Trophoblast cell (in vitro differentiated cells and primary cell): ENCODE measurements at regions not wholly inside any gene's neighbourhood (a gene's known extent, or its start where the extent isn't known, plus 50 kb on each side); places are given as distances from the start of the nearest gene placed in this dataset.
"Not testable (repeated sequence)": the region's sequence is repeated elsewhere in the genome, so short reads cannot be mapped to it uniquely, and the experiment has no call there.

Source experiments
- DNase-seq, 2 donors: peaks; one replicate each; pipeline ENCODE4 v3.0.0-alpha.2; 2016
- H2AFZ ChIP-seq: 2 replicates; pipeline ENCODE4 v1.6.1; 2013; ENCODE audit warnings: low read length, moderate library complexity, mild to moderate bottlenecking; ENCODE audit not compliant: insufficient read depth, poor library complexity
- H2AK5ac ChIP-seq: 2 replicates; pipeline ENCODE4 v1.6.1; 2013; ENCODE audit warnings: mild to moderate bottlenecking, low read length
- H2BK120ac ChIP-seq: 2 replicates; pipeline ENCODE4 v1.6.1; 2013; ENCODE audit warnings: low read length, mild to moderate bottlenecking, moderate library complexity; ENCODE audit not compliant: insufficient read depth, poor library complexity
- H2BK12ac ChIP-seq: 2 replicates; pipeline ENCODE4 v1.6.1; 2013; ENCODE audit warnings: mild to moderate bottlenecking, low read length, moderate library complexity
- H2BK5ac ChIP-seq: 2 replicates; pipeline ENCODE4 v1.6.1; 2013; ENCODE audit warnings: low read length, low read depth, moderate library complexity, mild to moderate bottlenecking; ENCODE audit not compliant: poor library complexity
- H3K14ac ChIP-seq: 2 replicates; pipeline ENCODE4 v1.6.1; 2013; ENCODE audit warnings: mild to moderate bottlenecking, low read length
- H3K18ac ChIP-seq: 2 replicates; pipeline ENCODE4 v1.6.1; 2013; ENCODE audit warnings: mild to moderate bottlenecking, low read length
- H3K23ac ChIP-seq: 2 replicates; pipeline ENCODE4 v1.6.1; 2013; ENCODE audit warnings: low read length
- H3K27ac ChIP-seq: 2 replicates; pipeline ENCODE4 v1.5.1; 2013; ENCODE audit warnings: low read depth, mild to moderate bottlenecking, inconsistent platforms, low read length, moderate library complexity
- H3K27me3 ChIP-seq: 2 replicates; pipeline ENCODE4 v1.6.1; 2013; ENCODE audit warnings: inconsistent platforms, mild to moderate bottlenecking, low read length, moderate library complexity; ENCODE audit not compliant: insufficient read depth
- H3K36me3 ChIP-seq, 2 experiments: 1 replicate in 1 of 2; 2 replicates in 1 of 2; pipeline ENCODE4 v1.6.1; 2013; ENCODE audit warnings: low read length in 2 of 2, mild to moderate bottlenecking in 2 of 2, moderate library complexity in 1 of 2; ENCODE audit not compliant: insufficient read depth in 2 of 2, control insufficient read depth in 1 of 2
- H3K4ac ChIP-seq: 2 replicates; pipeline ENCODE4 v1.6.1; 2013; ENCODE audit warnings: low read depth, mild to moderate bottlenecking, low read length, moderate library complexity
- H3K4me1 ChIP-seq, 2 experiments: 1 replicate in 1 of 2; 2 replicates in 1 of 2; pipeline ENCODE4 v1.6.1; 2013; ENCODE audit warnings: low read length in 2 of 2, mild to moderate bottlenecking in 2 of 2, moderate library complexity in 1 of 2; ENCODE audit not compliant: insufficient read depth in 2 of 2, control insufficient read depth in 1 of 2
- H3K4me2 ChIP-seq: 2 replicates; pipeline ENCODE4 v1.6.1; 2013; ENCODE audit warnings: inconsistent platforms, mild to moderate bottlenecking, low read length, moderate library complexity
- H3K4me3 ChIP-seq: 2 replicates; pipeline ENCODE4 v1.5.1; 2013; ENCODE audit warnings: mild to moderate bottlenecking, low read depth, low read length, inconsistent platforms
- H3K79me1 ChIP-seq: one replicate; pipeline ENCODE4 v1.6.1; 2013; ENCODE audit warnings: low read length
- H3K79me2 ChIP-seq: 2 replicates; pipeline ENCODE4 v1.6.1; 2013; ENCODE audit warnings: low read length, mild to moderate bottlenecking; ENCODE audit not compliant: control insufficient read depth, insufficient read depth, poor library complexity
- H3K9ac ChIP-seq: 2 replicates; pipeline ENCODE4 v1.6.1; 2013; ENCODE audit warnings: mild to moderate bottlenecking, low read length
- H3K9me3 ChIP-seq: 2 replicates; pipeline ENCODE4 v1.6.1; 2013; ENCODE audit warnings: low read depth, mild to moderate bottlenecking, control low read depth, inconsistent platforms, low read length; ENCODE audit not compliant: insufficient read depth
- H4K12ac ChIP-seq: 2 replicates; pipeline ENCODE4 v1.6.1; 2013; ENCODE audit warnings: low read depth, mild to moderate bottlenecking, low read length, moderate library complexity
- H4K8ac ChIP-seq: 2 replicates; pipeline ENCODE4 v1.6.1; 2013; ENCODE audit warnings: low read depth, mild to moderate bottlenecking, low read length, moderate library complexity
- H4K91ac ChIP-seq: one replicate; pipeline ENCODE4 v1.6.1; 2013; ENCODE audit warnings: low read depth, mild to moderate bottlenecking, low read length, moderate library complexity
- WGBS: extraction: QIAGEN DNeasy Blood & Tissue Kit; methylation state at CpG from one replicate; pipeline ENCODE4 v1.1.7; 2013; ENCODE audit warnings: missing lambda C conversion rate; ENCODE audit not compliant: insufficient read length, insufficient coverage; ENCODE audit errors: extremely low coverage; 5-methylcytosine and 5-hydroxymethylcytosine counted together

- H3K4ac ChIP-seq = no peak overlapping the region
- no peak overlapping the region for H2BK5ac ChIP-seq
- H3K9me3 ChIP-seq = no peaks in the 10 kb centered on the region
- peak overlapping the region; percentile 18 for H3K14ac ChIP-seq
- no peak overlapping the region for H2AFZ ChIP-seq
- H2BK120ac ChIP-seq = peak overlapping the region; percentile 4
- H2BK12ac ChIP-seq = peak overlapping the region; percentile 21
- no peak overlapping the region for H3K23ac ChIP-seq
- H3K27me3 ChIP-seq = no peaks in the 10 kb centered on the region
- no peak overlapping the region for H3K4me3 ChIP-seq
- no peak overlapping the region for H3K9ac ChIP-seq
- H3K27ac ChIP-seq = no peak overlapping the region
- WGBS = no CpG with 5 or more reads among the region's 11 CpGs
- H4K8ac ChIP-seq = peak overlapping the region; percentile 30
- peaks cover 5% of the 10 kb centered on the region for H3K79me1 ChIP-seq
- no peaks in the 10 kb centered on the region for H3K79me2 ChIP-seq
- H3K36me3 ChIP-seq = no peaks in the 10 kb centered on the region
- no peak overlapping the region for H4K12ac ChIP-seq
- peaks cover 9% of the 10 kb centered on the region in 2 experiments for H3K4me1 ChIP-seq
- peak overlapping the region; percentile 38 for H4K91ac ChIP-seq
- H3K4me2 ChIP-seq = no peak overlapping the region
- no peak overlapping the region for H2AK5ac ChIP-seq
- DNase-seq = no peak
- no peak overlapping the region for H3K18ac ChIP-seq
These were observed 67.4 kb upstream of the UNC13C start for GRCh38 chr15:53910852-53911251.

GRCh38 chr15:53910236-53910849 lies 67.9 kb upstream of the UNC13C start:
- no peaks in the 10 kb centered on the region for H3K9me3 ChIP-seq
- no peak overlapping the region for H3K4me2 ChIP-seq
- peaks cover 5% of the 10 kb centered on the region for H3K79me1 ChIP-seq
- no peak overlapping the region for H3K4me3 ChIP-seq
- peak overlapping the region; percentile 2 for H4K8ac ChIP-seq
- no peak overlapping the region for H2AFZ ChIP-seq
- H3K18ac ChIP-seq = no peak overlapping the region
- no peaks in the 10 kb centered on the region for H3K36me3 ChIP-seq
- H4K12ac ChIP-seq = no peak overlapping the region
- H3K27me3 ChIP-seq = no peaks in the 10 kb centered on the region
- H2BK120ac ChIP-seq = peak overlapping the region; percentile 26
- H2AK5ac ChIP-seq = no peak overlapping the region
- H3K4ac ChIP-seq = no peak overlapping the region
- no peak overlapping the region for H2BK5ac ChIP-seq
- H3K9ac ChIP-seq = no peak overlapping the region
- peak overlapping the region; percentile 38 for H4K91ac ChIP-seq
- DNase-seq = peak; percentile 15 to 36
- H2BK12ac ChIP-seq = peak overlapping the region; percentile 21
- peaks cover 9% of the 10 kb centered on the region in 2 experiments for H3K4me1 ChIP-seq
- H3K14ac ChIP-seq = no peak overlapping the region
- no peak overlapping the region for H3K23ac ChIP-seq
- no CpG with 5 or more reads among the region's 12 CpGs for WGBS
- H3K79me2 ChIP-seq = no peaks in the 10 kb centered on the region
- no peak overlapping the region for H3K27ac ChIP-seq

GRCh38 chr15:53903129-53903528 lies 75.1 kb upstream of the UNC13C start:
- Histone ChIP-seq H4K12ac (no peak overlapping the region), H2AK5ac (no peak overlapping the region), H3K36me3 (no peaks in the 10 kb centered on the region), H3K23ac (no peak overlapping the region), H3K79me1 (no peaks in the 10 kb centered on the region), H3K4ac (no peak overlapping the region), H3K4me3 (no peak overlapping the region), H3K27me3 (no peaks in the 10 kb centered on the region), H2BK12ac (no peak overlapping the region), H3K4me2 (no peak overlapping the region), H4K8ac (no peak overlapping the region), H3K27ac (no peak overlapping the region), H3K4me1 (peaks cover 0 to 2% of the 10 kb centered on the region in 2 experiments), H3K79me2 (no peaks in the 10 kb centered on the region), H3K18ac (no peak overlapping the region), H4K91ac (no peak overlapping the region), H2AFZ (no peak overlapping the region), H3K9me3 (no peaks in the 10 kb centered on the region), H2BK5ac (no peak overlapping the region), H2BK120ac (no peak overlapping the region), H3K9ac (no peak overlapping the region), H3K14ac (no peak overlapping the region)
- no peak for DNase-seq
- WGBS = no CpG with 5 or more reads among the region's 1 CpG

- H3K18ac ChIP-seq, H3K27ac ChIP-seq, H3K27me3 ChIP-seq, H3K4me3 ChIP-seq, H3K14ac ChIP-seq, H4K12ac ChIP-seq, DNase-seq, H3K23ac ChIP-seq, H3K4me1 ChIP-seq, H3K36me3 ChIP-seq, H2BK120ac ChIP-seq, H3K4me2 ChIP-seq, H3K9me3 ChIP-seq, H2BK12ac ChIP-seq, H3K79me1 ChIP-seq, H3K4ac ChIP-seq, H2AK5ac ChIP-seq, H3K9ac ChIP-seq, H2AFZ ChIP-seq, H2BK5ac ChIP-seq, H3K79me2 ChIP-seq: not testable (repeated sequence)
- no CpG with 5 or more reads among the region's 2 CpGs for WGBS
- Histone ChIP-seq H4K91ac (peak overlapping the region; percentile 15), H4K8ac (peak overlapping the region; percentile 32)
These were observed 84.8 kb upstream of the UNC13C start for GRCh38 chr15:53893468-53893867.
